PC-9 (cell line): ENCODE measurements at regions not wholly inside any gene's neighbourhood (a gene's known extent, or its start where the extent isn't known, plus 50 kb on each side); places are given as distances from the start of the nearest gene placed in this dataset.

ENCODE experiments used
- BruUV-seq: library from RNA; stranded (reverse); fragments of 400-500 nt; replicated peaks from 2 replicates; lab custom pipeline; 2021; lab: Mats Ljungman, UMichigan
- CTCF ChIA-PET: fragments of 300-600 bp; sonication (Branson Sonifier 250); formaldehyde crosslinking; loops from one replicate; lab custom pipeline; 2022; ENCODE audit warnings: antibody characterized with exemption; lab: Charles Lee
- POLR2A ChIA-PET: fragments of 300-600 bp; sonication (Branson Sonifier 250); formaldehyde crosslinking; loops from one replicate; lab custom pipeline; 2022; ENCODE audit warnings: antibody characterized with exemption; ENCODE audit not compliant: unreplicated experiment; lab: Charles Lee
- DNase-seq, 2 experiments: peaks; one replicate each; pipeline versions ENCODE4 v3.0.0 to v3.0.0-alpha.2; 2015 to 2022; ENCODE audit warnings: mixed read lengths in 1 of 2
- H2AFZ ChIP-seq: fragments of 200-600 bp; sonication (generic); 2 replicates; pipeline ENCODE4 v1.8.1; 2017; ENCODE audit warnings: antibody characterized with exemption
- H3F3A ChIP-seq: fragments of 200-600 bp; sonication (generic); 2 replicates; pipeline ENCODE4 v1.8.1; 2017; ENCODE audit warnings: antibody characterized with exemption, mild to moderate bottlenecking, low read depth; ENCODE audit not compliant: insufficient read depth
- H3K27ac ChIP-seq: fragments of 200-600 bp; sonication (generic); 2 replicates; pipeline ENCODE4 v1.6.1; 2016; ENCODE audit warnings: mixed run types
- H3K27me3 ChIP-seq: fragments of 200-600 bp; sonication (generic); 2 replicates; pipeline ENCODE4 v1.6.1; 2016; ENCODE audit warnings: low read depth, mixed run types; ENCODE audit not compliant: insufficient read depth
- H3K36me3 ChIP-seq: fragments of 200-600 bp; sonication (generic); 2 replicates; pipeline ENCODE4 v1.6.1; 2016; ENCODE audit warnings: low read depth, mixed run types
- H3K4me1 ChIP-seq: fragments of 200-600 bp; sonication (generic); replicated peaks from 2 replicates; pipeline ENCODE4 v1.6.1; 2016; ENCODE audit warnings: mixed run types; ENCODE audit not compliant: insufficient read depth
- H3K4me2 ChIP-seq: fragments of 200-600 bp; sonication (generic); 2 replicates; pipeline ENCODE4 v1.6.1; 2017; ENCODE audit warnings: mixed run types
- H3K4me3 ChIP-seq: fragments of 200-600 bp; sonication (generic); 2 replicates; pipeline ENCODE4 v1.6.1; 2016; ENCODE audit warnings: mixed run types
- H3K79me2 ChIP-seq: fragments of 200-600 bp; sonication (generic); 2 replicates; pipeline ENCODE4 v1.6.1; 2017; ENCODE audit warnings: low read depth, mixed run types
- H3K9me2 ChIP-seq: fragments of 200-600 bp; sonication (generic); 2 replicates; pipeline ENCODE4 v1.8.1; 2017; ENCODE audit warnings: mild to moderate bottlenecking; ENCODE audit not compliant: insufficient read depth
- H3K9me3 ChIP-seq: fragments of 200-600 bp; sonication (generic); 2 replicates; pipeline ENCODE4 v1.8.1; 2016; ENCODE audit warnings: low read depth; ENCODE audit not compliant: insufficient read depth
- H4K20me1 ChIP-seq: fragments of 200-600 bp; sonication (generic); 2 replicates; pipeline ENCODE4 v1.8.1; 2017; ENCODE audit not compliant: insufficient read depth
- EZH2 ChIP-seq: fragments of 200-600 bp; sonication (generic); IDR thresholded peaks from 2 replicates; pipeline ENCODE4 v1.8.0; 2017; ENCODE audit warnings: antibody characterized with exemption, low read depth
- intact Hi-C: fragments of 100-400 bp; cut with micrococcal nuclease; formaldehyde crosslinking; loops from one replicate; pipeline ENCODE4 v1.10.0; 2022; ENCODE audit not compliant: unreplicated experiment
- TF ChIP-seq, protein P1 (sequence below): fragments of 200-600 bp; sonication (generic); conservative IDR thresholded peaks from 2 replicates; pipeline ENCODE4 v1.6.1; 2017; ENCODE audit warnings: mixed run types, antibody characterized with exemption, mild to moderate bottlenecking, moderate library complexity

DNA sequence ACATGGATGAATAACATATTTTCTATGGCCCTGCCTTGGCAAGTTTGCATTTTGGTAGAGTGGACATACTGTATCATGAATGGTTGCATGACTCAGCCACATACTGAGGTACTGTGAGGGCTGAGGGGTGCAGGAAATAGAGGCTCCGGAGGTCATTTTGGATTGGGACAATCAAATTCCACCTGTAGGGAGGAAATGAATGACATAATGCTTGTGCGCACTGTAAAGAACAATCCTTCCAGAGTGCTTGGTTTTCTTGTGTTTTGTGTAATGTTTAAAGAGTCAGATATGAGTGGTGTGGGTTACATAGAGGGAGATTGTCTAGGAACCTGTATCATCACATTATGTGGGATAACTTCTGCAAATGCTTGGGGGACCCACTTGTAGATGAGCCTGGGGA is 329.9 kb upstream of the PROX1 start:
- DNase-seq, result no peak
- BruUV-seq, result no TSS peak
- no peaks in the 10 kb centered on the region for H3K9me3 ChIP-seq
- H3K4me1 ChIP-seq, result peaks cover 16% of the 10 kb centered on the region
- H3K27me3 ChIP-seq, result no peaks in the 10 kb centered on the region
- H3K36me3 ChIP-seq, result no peaks in the 10 kb centered on the region
- no peak overlapping the region for H2AFZ ChIP-seq
- ChIA-PET CTCF (no interaction called here), POLR2A (no interaction called here)
- no peaks in the 10 kb centered on the region for H4K20me1 ChIP-seq
- intact Hi-C loops, result no loop called here
- no peak overlapping the region for H3K27ac ChIP-seq
- no peaks in the 10 kb centered on the region for H3K79me2 ChIP-seq
- TF ChIP-seq, protein P1, sequence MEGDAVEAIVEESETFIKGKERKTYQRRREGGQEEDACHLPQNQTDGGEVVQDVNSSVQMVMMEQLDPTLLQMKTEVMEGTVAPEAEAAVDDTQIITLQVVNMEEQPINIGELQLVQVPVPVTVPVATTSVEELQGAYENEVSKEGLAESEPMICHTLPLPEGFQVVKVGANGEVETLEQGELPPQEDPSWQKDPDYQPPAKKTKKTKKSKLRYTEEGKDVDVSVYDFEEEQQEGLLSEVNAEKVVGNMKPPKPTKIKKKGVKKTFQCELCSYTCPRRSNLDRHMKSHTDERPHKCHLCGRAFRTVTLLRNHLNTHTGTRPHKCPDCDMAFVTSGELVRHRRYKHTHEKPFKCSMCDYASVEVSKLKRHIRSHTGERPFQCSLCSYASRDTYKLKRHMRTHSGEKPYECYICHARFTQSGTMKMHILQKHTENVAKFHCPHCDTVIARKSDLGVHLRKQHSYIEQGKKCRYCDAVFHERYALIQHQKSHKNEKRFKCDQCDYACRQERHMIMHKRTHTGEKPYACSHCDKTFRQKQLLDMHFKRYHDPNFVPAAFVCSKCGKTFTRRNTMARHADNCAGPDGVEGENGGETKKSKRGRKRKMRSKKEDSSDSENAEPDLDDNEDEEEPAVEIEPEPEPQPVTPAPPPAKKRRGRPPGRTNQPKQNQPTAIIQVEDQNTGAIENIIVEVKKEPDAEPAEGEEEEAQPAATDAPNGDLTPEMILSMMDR, result no peak
- no peak for TF ChIP-seq EZH2
- H3K9me2 ChIP-seq, result no peaks in the 10 kb centered on the region
- H3K4me2 ChIP-seq, result no peak overlapping the region
- H3K4me3 ChIP-seq, result no peak overlapping the region
- no peaks in the 10 kb centered on the region for H3F3A ChIP-seq

DNA sequence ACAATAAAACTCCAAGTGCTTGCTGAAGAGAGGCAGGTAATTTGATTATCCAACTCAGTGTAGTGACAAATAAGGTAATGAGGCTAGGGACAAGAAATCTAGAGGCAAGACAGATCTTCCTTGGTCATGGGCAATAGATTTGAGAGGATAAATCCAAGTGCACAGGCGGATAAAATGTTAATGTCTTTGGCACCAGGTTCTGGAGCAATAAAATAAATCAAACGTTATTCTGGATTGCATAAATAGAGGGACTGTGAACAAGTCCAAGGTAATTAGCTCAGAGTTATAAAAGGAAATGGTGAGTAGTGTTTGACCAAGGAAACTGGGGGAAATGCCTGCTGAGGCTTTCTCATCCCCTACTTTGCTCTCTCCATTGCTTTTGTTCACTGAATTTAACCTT is 329.3 kb upstream of the PROX1 start:
- TF ChIP-seq, protein P1, result no peak
- no peak for TF ChIP-seq EZH2
- Histone ChIP-seq H3K36me3 (no peaks in the 10 kb centered on the region), H3K9me2 (no peaks in the 10 kb centered on the region), H4K20me1 (no peaks in the 10 kb centered on the region), H3K9me3 (no peaks in the 10 kb centered on the region), H3K27me3 (no peaks in the 10 kb centered on the region), H3K4me2 (no peak overlapping the region), H3K79me2 (no peaks in the 10 kb centered on the region), H3K4me3 (no peak overlapping the region), H3F3A (no peaks in the 10 kb centered on the region), H2AFZ (no peak overlapping the region), H3K4me1 (peaks cover 16% of the 10 kb centered on the region), H3K27ac (no peak overlapping the region)
- no peak for DNase-seq
- POLR2A ChIA-PET, result no interaction called here
- intact Hi-C loops, result no loop called here
- BruUV-seq, result no TSS peak
- CTCF ChIA-PET, result no interaction called here

DNA sequence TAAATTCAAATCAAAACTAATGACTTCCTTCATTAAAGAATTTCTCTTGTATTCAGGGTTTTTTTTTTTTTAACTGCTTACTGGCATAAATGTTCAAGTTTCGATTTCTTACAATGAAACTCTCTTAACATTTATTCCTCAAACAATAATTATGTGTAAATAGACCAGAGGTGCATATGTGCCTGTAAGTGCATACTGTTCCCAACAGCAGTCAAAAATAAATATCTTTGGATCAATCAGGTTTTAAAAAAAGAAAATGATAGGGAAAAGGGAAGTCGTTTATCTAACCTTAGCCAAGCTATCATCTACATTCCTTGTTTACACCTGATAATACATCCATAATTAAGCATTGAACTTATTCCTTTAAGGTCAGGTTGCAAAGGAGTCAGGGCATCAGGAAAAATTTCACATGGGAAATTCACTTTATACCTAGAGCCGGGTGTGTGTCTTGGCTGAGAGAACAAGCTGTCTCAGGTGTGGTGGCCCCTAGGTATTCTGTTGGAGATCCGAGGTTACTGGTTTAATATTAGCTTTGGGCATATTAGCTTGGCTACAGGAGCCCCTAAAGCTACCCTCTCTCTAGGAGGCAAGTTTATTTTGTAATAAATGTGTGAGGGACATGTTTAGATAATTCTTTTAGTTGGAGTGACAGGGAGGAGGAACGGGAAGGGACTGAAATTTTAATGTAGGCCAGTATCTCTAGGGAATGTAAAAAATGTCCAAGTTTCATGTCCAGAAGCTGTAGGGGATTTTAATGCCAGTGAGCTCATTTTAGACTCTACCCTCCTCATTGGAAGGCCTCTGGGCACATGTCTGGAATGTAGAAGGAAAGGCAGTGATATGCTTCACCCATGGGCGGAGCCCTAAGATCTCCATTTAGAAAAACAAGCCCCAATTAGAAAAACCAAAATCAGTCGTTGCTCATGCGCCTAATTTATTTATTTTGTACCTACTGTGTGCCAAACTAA is 327.9 kb upstream of the PROX1 start:
- Histone ChIP-seq H3K36me3 (no peaks in the 10 kb centered on the region), H2AFZ (no peak overlapping the region), H3K4me3 (no peak overlapping the region), H3K27ac (no peak overlapping the region), H3K27me3 (no peaks in the 10 kb centered on the region), H3K79me2 (no peaks in the 10 kb centered on the region), H3K9me2 (no peaks in the 10 kb centered on the region), H3K4me1 (peaks cover 16% of the 10 kb centered on the region), H3K9me3 (no peaks in the 10 kb centered on the region), H4K20me1 (no peaks in the 10 kb centered on the region), H3F3A (no peaks in the 10 kb centered on the region), H3K4me2 (no peak overlapping the region)
- BruUV-seq, result no TSS peak
- CTCF ChIA-PET, result no interaction called here
- no peak for DNase-seq
- TF ChIP-seq EZH2, result no peak
- intact Hi-C loops, result no loop called here
- POLR2A ChIA-PET, result no interaction called here
